GM12873 (cell line): ENCODE measurements at regions not wholly inside any gene's neighbourhood (a gene's known extent, or its start where the extent isn't known, plus 50 kb on each side); places are given as distances from the start of the nearest gene placed in this dataset.

Experiments used
- CTCF ChIP-seq: IDR thresholded peaks from 2 replicates; pipeline ENCODE4 v1.5.1; 2012; ENCODE audit warnings: low read depth, mild to moderate bottlenecking, moderate library complexity, low read length, control low read depth; ENCODE audit not compliant: insufficient read depth; ENCODE audit errors: missing control alignments

- no peak for TF ChIP-seq CTCF
These were observed 474.4 kb downstream of the SH2D1A start for GRCh38 chrX:124820738-124821137.

GRCh38 chrX:124827258-124827845 lies 481.0 kb downstream of the SH2D1A start:
- TF ChIP-seq CTCF = no peak

GRCh38 chrX:124829930-124830329 lies 483.6 kb downstream of the SH2D1A start:
- TF ChIP-seq CTCF = no peak

- TF ChIP-seq CTCF = no peak
These were observed 482.9 kb upstream of the TEX13C start for GRCh38 chrX:124836786-124837185.

GRCh38 chrX:124842205-124842604 lies 477.5 kb upstream of the TEX13C start:
- TF ChIP-seq CTCF = no peak

- no peak for TF ChIP-seq CTCF
These were observed 458.9 kb upstream of the TEX13C start for GRCh38 chrX:124860736-124861135.

GRCh38 chrX:124862301-124862700 lies 457.4 kb upstream of the TEX13C start:
- TF ChIP-seq CTCF = no peak

GRCh38 chrX:124863303-124863702 lies 456.4 kb upstream of the TEX13C start:
- TF ChIP-seq CTCF = peak; percentile 38
